ENCODE measurements at regions not wholly inside any gene's neighbourhood (a gene's known extent, or its start where the extent isn't known, plus 50 kb on each side); places are given as distances from the start of the nearest gene placed in this dataset.

GRCh38 chr2:235142601-235143000, 190.8 kb downstream of the SH3BP4 start:
- Histone ChIP-seq H3K9me3 (no peaks in the 10 kb centered on the region), H3K27me3 (no peaks in the 10 kb centered on the region), H3K4me3 (ENCODE audit: low read depth, low read length) (no peak overlapping the region), H3K36me3 (no peaks in the 10 kb centered on the region), H3K4me1 (no peaks in the 10 kb centered on the region)
- DNase-seq, result no peak
- TF ChIP-seq CTCF (IDR thresholded peaks at IDR 0.05; ENCODE audit: low read depth, low read length), result no peak

GRCh38 chr2:235143789-235144188, 192.0 kb downstream of the SH3BP4 start:
- DNase-seq, result no peak
- Histone ChIP-seq H3K27me3 (no peaks in the 10 kb centered on the region; the same call in 1 of the 2 replicates), H3K9me3 (no peaks in the 10 kb centered on the region), H3K36me3 (no peaks in the 10 kb centered on the region), H3K4me1 (no peaks in the 10 kb centered on the region), H3K4me3 (ENCODE audit: low read depth, low read length) (no peak overlapping the region)
- no peak for TF ChIP-seq CTCF (IDR thresholded peaks at IDR 0.05; ENCODE audit: low read depth, low read length)

- H3K9me3 ChIP-seq, result no peaks in the 10 kb centered on the region
- H3K36me3 ChIP-seq, result no peaks in the 10 kb centered on the region
- no peak overlapping the region for H3K4me3 ChIP-seq (ENCODE audit: low read depth, low read length)
- no peak for TF ChIP-seq CTCF (IDR thresholded peaks at IDR 0.05; ENCODE audit: low read depth, low read length)
- DNase-seq, result no peak
- no peaks in the 10 kb centered on the region; the same call in 1 of the 2 replicates for H3K27me3 ChIP-seq
- no peaks in the 10 kb centered on the region for H3K4me1 ChIP-seq
These were observed 192.5 kb downstream of the SH3BP4 start for GRCh38 chr2:235144291-235144690.

- no peaks in the 10 kb centered on the region for H3K9me3 ChIP-seq
- H3K27me3 ChIP-seq, result no peaks in the 10 kb centered on the region; the same call in 1 of the 2 replicates
- no peak for TF ChIP-seq CTCF (IDR thresholded peaks at IDR 0.05; ENCODE audit: low read depth, low read length)
- H3K4me3 ChIP-seq (ENCODE audit: low read depth, low read length), result no peak overlapping the region
- no peak for DNase-seq
- no peaks in the 10 kb centered on the region for H3K36me3 ChIP-seq
- no peaks in the 10 kb centered on the region for H3K4me1 ChIP-seq
These were observed 194.4 kb downstream of the SH3BP4 start for GRCh38 chr2:235146206-235146605.

GRCh38 chr2:235146871-235147565, 195.2 kb downstream of the SH3BP4 start:
- H3K4me3 ChIP-seq (ENCODE audit: low read depth, low read length), result no peak overlapping the region
- H3K9me3 ChIP-seq, result no peaks in the 10 kb centered on the region
- TF ChIP-seq CTCF (IDR thresholded peaks at IDR 0.05; ENCODE audit: low read depth, low read length), result no peak
- no peak for DNase-seq
- no peaks in the 10 kb centered on the region; the same call in 1 of the 2 replicates for H3K27me3 ChIP-seq
- H3K4me1 ChIP-seq, result no peaks in the 10 kb centered on the region
- H3K36me3 ChIP-seq, result no peaks in the 10 kb centered on the region

Measured in BE2C (cell line).